Esophagus squamous epithelium (tissue), 4 donors: ENCODE measurements at regions not wholly inside any gene's neighbourhood (a gene's known extent, or its start where the extent isn't known, plus 50 kb on each side); places are given as distances from the start of the nearest gene placed in this dataset.

Source experiments
- CTCF ChIP-seq, 6 experiments: fragments of 450-650 bp in 4 of 6; fragments of 200-600 bp in 2 of 6; sonication (generic) in 2 of 6; IDR thresholded peaks; one replicate each; pipeline ENCODE4 v1.5.1; 2016 to 2019; ENCODE audit warnings: antibody characterized with exemption in 6 of 6, mild to moderate bottlenecking in 4 of 6, moderate library complexity in 4 of 6
- POLR2A ChIP-seq, 4 donors: fragments of 450-650 bp; IDR thresholded peaks; one replicate each; pipeline ENCODE4 v1.6.1; 2017; ENCODE audit warnings: antibody characterized with exemption in 4 of 4, mild to moderate bottlenecking in 4 of 4, moderate library complexity in 3 of 4

DNA sequence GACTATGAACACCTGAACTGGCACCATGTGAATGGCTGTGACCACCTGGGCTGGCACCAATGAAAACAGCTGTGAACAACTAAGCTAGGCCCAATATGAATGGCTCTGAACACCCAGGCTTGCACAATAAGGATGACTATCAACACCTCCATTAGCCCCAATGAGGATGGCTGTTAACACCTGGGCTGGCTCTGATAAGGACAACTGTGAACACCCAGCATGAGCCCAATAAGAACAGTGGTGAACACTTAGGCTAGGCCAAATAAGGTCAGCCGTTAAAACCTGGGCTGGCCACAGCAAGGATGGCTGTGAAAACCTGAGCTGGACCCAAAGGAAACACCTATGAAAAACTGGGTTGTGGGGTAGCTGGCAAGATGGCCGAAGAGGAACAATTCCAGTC lies 1163.1 kb downstream of the UQCRFS1 start:
- no peak for TF ChIP-seq POLR2A (IDR thresholded peaks at IDR 0.05)
- TF ChIP-seq CTCF (IDR thresholded peaks at IDR 0.05): no peak
